ENCODE measurements at regions not wholly inside any gene's neighbourhood (a gene's known extent, or its start where the extent isn't known, plus 50 kb on each side); places are given as distances from the start of the nearest gene placed in this dataset.

- Histone ChIP-seq H3K4me2 (ENCODE audit: insufficient read depth, low read length) (no peak overlapping the region), H3K27me3 (ENCODE audit: control insufficient read depth in 2 of 2, insufficient read depth in 2 of 2, low read length in 2 of 2) (no peaks in the 10 kb centered on the region), H3K9me1 (replicated peaks; ENCODE audit: control insufficient read depth, extremely low read depth, insufficient read depth, low read length) (no peaks in the 10 kb centered on the region), H4K20me1 (replicated peaks; ENCODE audit: control insufficient read depth, extremely low read depth, insufficient read depth, low read length) (no peaks in the 10 kb centered on the region), H2AFZ (ENCODE audit: low read depth, low read length) (no peak overlapping the region), H3K4me1 (ENCODE audit: control insufficient read depth, extremely low read depth, insufficient read depth, low read length) (no peaks in the 10 kb centered on the region), H3K9me3 (replicated peaks; ENCODE audit: control insufficient read depth, insufficient read depth, low read length) (peaks cover 5% of the 10 kb centered on the region), H3K79me2 (ENCODE audit: control insufficient read depth, insufficient read depth, low read length) (no peaks in the 10 kb centered on the region), H3K36me3 (ENCODE audit: control insufficient read depth in 2 of 2, extremely low read depth in 1 of 2, insufficient read depth in 2 of 2, low read length in 2 of 2) (no peaks in the 10 kb centered on the region), H3K4me3 (replicated peaks in 1 of 3; ENCODE audit: insufficient read depth in 1 of 3, low read depth in 1 of 3, low read length in 3 of 3) (no peak overlapping the region), H3K27ac (ENCODE audit: insufficient read depth, low read depth, low read length) (no peak overlapping the region), H3K9ac (replicated peaks; ENCODE audit: extremely low read depth, insufficient read depth, low read length) (no peak overlapping the region)
- intact Hi-C loops (cut with micrococcal nuclease) = no loop called here
- TF ChIP-seq POLR2AphosphoS5 (IDR thresholded peaks at IDR 0.05; ENCODE audit: insufficient read depth, low read depth, low read length) (no peak), EZH2 (IDR thresholded peaks at IDR 0.05; ENCODE audit: borderline replicate concordance, low read depth, low read length, severe bottlenecking) (no peak), MYC (IDR thresholded peaks at IDR 0.05; ENCODE audit: low read depth, low read length) (no peak), POLR2A (IDR thresholded peaks at IDR 0.05; ENCODE audit: low read depth, low read length) (no peak), MAX (IDR thresholded peaks at IDR 0.05; ENCODE audit: insufficient read depth, insufficient read length) (no peak), FOS (IDR thresholded peaks at IDR 0.05; ENCODE audit: borderline replicate concordance, insufficient read depth, low read length) (no peak), GATA2 (IDR thresholded peaks at IDR 0.05; ENCODE audit: insufficient read depth, insufficient read length, low read depth, low read length) (no peak), CTCF (IDR thresholded peaks at IDR 0.05; ENCODE audit: extremely low read depth in 1 of 2, insufficient read depth in 1 of 2, low read depth in 1 of 2, low read length in 2 of 2) (no peak), JUN (IDR thresholded peaks at IDR 0.05; ENCODE audit: borderline replicate concordance, insufficient read depth, insufficient read length, low read depth) (no peak)
- POLR2A ChIA-PET = no interaction called here
- CTCF ChIA-PET = no interaction called here
- FAIRE-seq = no peak
- BruUV-seq (replicated peaks) = no TSS peak
- dilution Hi-C loops (cut with MboI; ENCODE audit: extremely low pct_ligation_motif_present, low sequenced_read_pairs) = no loop called here
- DNase-seq (ENCODE audit: low read depth, low spot score) = no peak
Observed at GRCh38 chr2:14127765-14128164, 504.8 kb upstream of the LRATD1 start.

Measured in endothelial cell of umbilical vein (primary cell).